GM21723 (cell line): ENCODE measurements at regions not wholly inside any gene's neighbourhood (a gene's known extent, or its start where the extent isn't known, plus 50 kb on each side); places are given as distances from the start of the nearest gene placed in this dataset.
"Not testable (repeated sequence)": the region's sequence is repeated elsewhere in the genome, so short reads cannot be mapped to it uniquely, and the experiment has no call there.

Source experiments
- ATAC-seq: cut with Tn5 transposase; IDR thresholded peaks from one replicate; pipeline ENCODE4 v1.9.1; 2021; ENCODE audit warnings: mild to moderate bottlenecking, moderate library complexity; ENCODE audit not compliant: unreplicated experiment

- not testable (repeated sequence) for ATAC-seq
Measured at GRCh38 chr15:20204177-20204866, 337.3 kb downstream of the GOLGA6L6 start.

- ATAC-seq, result not testable (repeated sequence)
Measured at GRCh38 chr15:20203649-20204150, 337.9 kb downstream of the GOLGA6L6 start.

- not testable (repeated sequence) for ATAC-seq
Measured at GRCh38 chr15:20194591-20195198, 346.9 kb downstream of the GOLGA6L6 start.

GRCh38 chr15:20192982-20193929, 348.3 kb downstream of the GOLGA6L6 start:
- peak; percentile 90 for ATAC-seq

- ATAC-seq, result not testable (repeated sequence)
Measured at GRCh38 chr15:20191508-20192125, 350.0 kb downstream of the GOLGA6L6 start.

- ATAC-seq, result not testable (repeated sequence)
Measured at GRCh38 chr15:20188611-20189010, 353.0 kb downstream of the GOLGA6L6 start.

- ATAC-seq, result not testable (repeated sequence)
Measured at GRCh38 chr15:20187370-20188355, 353.9 kb downstream of the GOLGA6L6 start.

- not testable (repeated sequence) for ATAC-seq
Measured at GRCh38 chr15:20184879-20185278, 356.7 kb downstream of the GOLGA6L6 start.

- ATAC-seq, result not testable (repeated sequence)
Measured at GRCh38 chr15:20168221-20168620, 373.4 kb downstream of the GOLGA6L6 start.

GRCh38 chr15:20153528-20153927, 388.1 kb downstream of the GOLGA6L6 start:
- not testable (repeated sequence) for ATAC-seq

- ATAC-seq, result not testable (repeated sequence)
Measured at GRCh38 chr15:20148679-20149078, 392.9 kb downstream of the GOLGA6L6 start.

- not testable (repeated sequence) for ATAC-seq
Measured at GRCh38 chr15:20148008-20148407, 393.6 kb downstream of the GOLGA6L6 start.

- ATAC-seq, result not testable (repeated sequence)
Measured at GRCh38 chr15:20144333-20145036, 397.1 kb downstream of the GOLGA6L6 start.

GRCh38 chr15:20142906-20143305, 398.7 kb downstream of the GOLGA6L6 start:
- not testable (repeated sequence) for ATAC-seq

GRCh38 chr15:20142410-20142809, 399.2 kb downstream of the GOLGA6L6 start:
- not testable (repeated sequence) for ATAC-seq

GRCh38 chr15:20124668-20125067, 416.9 kb downstream of the GOLGA6L6 start:
- ATAC-seq, result not testable (repeated sequence)

GRCh38 chr15:20106026-20106425, 435.6 kb downstream of the GOLGA6L6 start:
- no peak for ATAC-seq
